Mucosa of rectum (tissue), 2 donors: ENCODE measurements at regions not wholly inside any gene's neighbourhood (a gene's known extent, or its start where the extent isn't known, plus 50 kb on each side); places are given as distances from the start of the nearest gene placed in this dataset.

Experiments
- H3K27ac ChIP-seq, 2 donors: one replicate each; pipeline ENCODE4 v1.7.0; 2013; ENCODE audit warnings: inconsistent platforms in 2 of 2, low read depth in 2 of 2, low read length in 2 of 2
- H3K27me3 ChIP-seq, 2 donors: one replicate each; pipeline ENCODE4 v1.7.0; 2013; ENCODE audit warnings: low read length in 2 of 2; ENCODE audit not compliant: control insufficient read depth in 2 of 2, insufficient read depth in 2 of 2
- H3K36me3 ChIP-seq, 2 donors: one replicate each; pipeline ENCODE4 v1.7.0; 2013; ENCODE audit warnings: low read length in 2 of 2; ENCODE audit not compliant: control insufficient read depth in 2 of 2, insufficient read depth in 2 of 2
- H3K4me1 ChIP-seq, 2 donors: one replicate each; pipeline ENCODE4 v1.7.0; 2013; ENCODE audit warnings: low read length in 2 of 2, mild to moderate bottlenecking in 1 of 2; ENCODE audit not compliant: control insufficient read depth in 2 of 2, insufficient read depth in 2 of 2
- H3K4me3 ChIP-seq, 2 donors: one replicate each; pipeline ENCODE4 v1.7.0; 2013; ENCODE audit warnings: low read length in 2 of 2
- H3K9ac ChIP-seq, 2 donors: one replicate each; pipeline ENCODE4 v1.7.0; 2013; ENCODE audit warnings: low read length in 2 of 2, low read depth in 1 of 2, mild to moderate bottlenecking in 1 of 2
- H3K9me3 ChIP-seq, 2 donors: one replicate each; pipeline ENCODE4 v1.7.0; 2013; ENCODE audit warnings: low read length in 2 of 2; ENCODE audit not compliant: control insufficient read depth in 2 of 2
- donor health status: healthy.
- donor health status: Normal muscosa, but diverticular disease.

DNA sequence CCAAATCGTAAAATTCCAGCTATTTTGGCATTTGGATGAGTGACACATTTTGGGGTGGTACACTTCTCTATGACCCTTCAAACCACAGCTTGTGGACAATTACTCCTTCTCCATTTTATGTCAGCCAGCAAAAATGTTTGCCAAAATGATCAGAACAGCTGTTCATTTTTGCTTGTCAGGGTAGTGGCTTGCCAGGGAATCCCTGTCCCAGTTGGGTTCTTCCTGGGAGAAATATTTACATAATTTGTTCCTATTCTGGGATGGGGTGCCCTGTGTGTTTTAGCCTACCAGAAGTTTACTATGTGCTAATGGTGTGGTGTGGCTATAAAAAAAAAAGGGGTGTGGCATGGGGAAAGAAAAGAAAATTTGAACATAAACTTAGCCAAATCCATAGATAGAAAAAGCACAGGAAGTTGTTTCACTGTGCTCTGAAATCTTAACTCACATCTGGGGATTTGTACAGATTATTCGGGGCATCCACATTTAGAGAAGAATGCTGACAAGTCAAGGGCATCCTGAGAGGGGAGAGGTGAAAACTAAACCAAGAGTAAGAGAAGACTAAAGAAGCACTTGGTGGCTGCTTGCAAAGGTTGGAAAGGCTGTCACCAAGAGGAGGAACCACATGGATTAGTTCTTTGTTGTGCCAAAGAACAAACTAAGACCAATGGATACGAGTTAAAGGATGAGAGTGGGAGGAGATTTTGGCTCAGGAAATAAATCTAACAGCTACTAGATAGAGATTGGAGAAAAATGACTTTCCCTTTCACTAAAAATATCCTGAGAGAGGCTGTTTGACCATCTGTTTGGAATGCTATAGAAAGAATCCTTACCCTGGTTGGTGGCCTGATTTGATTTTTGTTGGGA lies 55.2 kb upstream of the RBM24 start:
- Histone ChIP-seq H3K9me3 (no peaks in the 10 kb centered on the region), H3K4me1 (peaks cover 0 to 5% of the 10 kb centered on the region in 2 donors), H3K9ac (no peak overlapping the region), H3K4me3 (no peak overlapping the region), H3K27me3 (no peaks in the 10 kb centered on the region), H3K27ac (peak overlapping the region in 1 of 2 donors; percentile 11), H3K36me3 (no peaks in the 10 kb centered on the region)

DNA sequence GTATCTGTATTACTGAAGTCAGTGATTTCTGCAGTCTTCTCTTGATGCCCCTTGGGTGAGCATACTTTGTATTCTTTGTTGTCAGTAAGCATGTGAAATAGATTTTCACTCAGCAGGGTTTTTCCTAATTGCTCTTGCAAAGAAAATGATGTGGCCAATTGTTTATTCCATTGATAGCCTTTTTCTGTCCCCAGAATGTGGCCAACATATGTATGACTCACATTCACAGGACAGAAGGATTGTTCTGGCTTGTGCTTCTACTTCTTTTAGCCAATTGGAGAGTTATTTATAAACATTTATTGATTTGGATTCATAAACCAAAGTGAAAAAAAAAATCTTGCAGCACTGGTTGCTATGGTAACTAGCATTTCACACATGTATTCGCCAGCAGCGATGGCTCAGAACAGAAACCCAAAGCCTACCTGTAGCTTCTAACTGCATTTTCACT lies 54.4 kb upstream of the RBM24 start:
- H3K9ac ChIP-seq: no peak overlapping the region
- no peak overlapping the region for H3K4me3 ChIP-seq
- no peaks in the 10 kb centered on the region for H3K36me3 ChIP-seq
- no peaks in the 10 kb centered on the region for H3K27me3 ChIP-seq
- H3K4me1 ChIP-seq: peaks cover 0 to 5% of the 10 kb centered on the region in 2 donors
- no peak overlapping the region for H3K27ac ChIP-seq
- H3K9me3 ChIP-seq: no peaks in the 10 kb centered on the region

DNA sequence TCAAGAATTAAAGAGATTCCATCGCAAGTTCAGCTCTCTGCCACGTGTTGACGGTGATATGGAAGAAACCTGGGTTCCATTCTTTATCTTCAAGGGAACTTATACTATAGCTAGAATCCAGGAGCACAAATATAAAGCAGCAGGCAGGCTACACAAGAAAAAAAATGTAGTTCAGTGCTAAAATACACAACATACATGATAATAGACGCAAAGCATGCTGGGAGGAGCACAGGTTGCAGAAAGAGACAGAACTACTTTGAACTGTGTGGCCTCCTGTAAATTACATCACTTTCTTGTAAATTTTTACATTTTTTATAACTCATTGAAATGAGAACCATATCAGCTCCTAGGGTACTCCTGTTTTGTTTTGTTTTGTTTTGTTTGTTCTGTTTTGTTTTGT lies 53.8 kb upstream of the RBM24 start:
- H3K4me1 ChIP-seq: peaks cover 0 to 5% of the 10 kb centered on the region in 2 donors
- no peak overlapping the region for H3K27ac ChIP-seq

More for the DNA sequence above, 53.8 kb upstream of the RBM24 start:
- H3K9me3 ChIP-seq: no peaks in the 10 kb centered on the region
- no peaks in the 10 kb centered on the region for H3K36me3 ChIP-seq
- H3K4me3 ChIP-seq: no peak overlapping the region
- no peaks in the 10 kb centered on the region for H3K27me3 ChIP-seq
- H3K9ac ChIP-seq: no peak overlapping the region
